GM20000 (cell line): ENCODE measurements at regions not wholly inside any gene's neighbourhood (a gene's known extent, or its start where the extent isn't known, plus 50 kb on each side); places are given as distances from the start of the nearest gene placed in this dataset.

ENCODE experiments used
- DNase-seq: peaks from one replicate; pipeline ENCODE4 v3.0.0; 2012; ENCODE audit warnings: low spot score
- CTCF ChIP-seq: IDR thresholded peaks from 2 replicates; pipeline ENCODE4 v1.5.1; 2012; ENCODE audit warnings: mild to moderate bottlenecking, control low read depth; ENCODE audit errors: extremely low read depth, missing control alignments

GRCh38 chr12:88339966-88340365 is 197.9 kb downstream of the TMTC3 start:
- no peak for DNase-seq
- no peak for TF ChIP-seq CTCF

GRCh38 chr12:88342251-88342806 is 200.2 kb downstream of the TMTC3 start:
- DNase-seq, result no peak
- no peak for TF ChIP-seq CTCF

DNA sequence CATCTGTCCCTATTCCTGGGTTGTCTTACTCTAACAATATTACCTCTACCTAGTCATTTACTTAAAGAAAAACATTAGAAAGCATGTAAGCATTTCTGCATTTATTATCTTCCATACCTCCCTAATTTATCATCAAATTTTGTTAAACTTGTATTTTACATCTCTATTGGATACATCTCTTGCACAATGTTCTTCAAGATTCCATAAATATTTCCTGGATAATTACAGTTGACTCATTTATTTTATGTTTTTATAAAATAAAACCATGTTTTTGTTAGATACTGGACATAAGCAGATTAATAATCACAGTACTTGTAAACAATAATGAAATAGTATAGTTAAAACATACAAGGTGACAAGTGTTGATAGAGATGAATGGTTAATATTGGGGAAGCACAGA is 209.0 kb downstream of the TMTC3 start:
- no peak for DNase-seq
- TF ChIP-seq CTCF, result no peak

DNA sequence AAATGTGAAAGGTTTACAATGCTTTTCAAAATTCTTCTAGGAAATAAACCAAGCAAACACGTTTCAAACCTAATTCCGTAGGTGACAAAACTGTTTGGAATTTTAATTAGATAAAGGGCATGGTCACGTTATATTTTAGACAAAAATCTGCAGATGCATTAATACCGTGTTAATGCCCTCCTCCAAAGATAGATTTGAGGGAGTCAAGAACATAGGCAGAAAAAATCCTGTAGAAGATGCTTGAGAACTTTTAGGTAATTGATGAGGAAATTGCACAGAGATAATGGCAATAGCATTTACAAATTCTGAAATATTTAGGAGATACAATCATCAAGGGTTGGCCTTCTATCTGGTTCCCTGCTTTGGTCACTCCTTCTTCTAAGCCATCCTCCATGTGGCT is 212.6 kb downstream of the TMTC3 start:
- DNase-seq, result no peak
- no peak for TF ChIP-seq CTCF

DNA sequence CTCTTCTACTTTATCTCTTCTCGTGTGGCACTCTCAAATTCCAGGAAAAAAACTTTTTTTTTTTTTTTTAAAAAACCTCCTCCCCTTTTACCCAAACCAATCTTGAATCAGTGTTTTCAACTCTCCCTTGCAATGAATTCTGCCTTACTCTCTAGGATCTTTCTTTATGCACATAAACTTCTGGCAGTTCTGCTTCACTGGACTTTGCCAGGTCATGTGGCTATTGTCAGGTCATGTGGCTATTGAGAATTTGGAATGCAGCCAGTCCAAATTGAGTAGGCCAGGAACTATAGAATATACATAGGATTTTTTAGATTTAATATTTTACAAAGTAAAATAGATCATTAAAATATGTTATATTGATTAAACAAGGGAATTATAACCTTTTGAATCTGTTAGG is 218.2 kb downstream of the TMTC3 start:
- no peak for TF ChIP-seq CTCF
- no peak for DNase-seq

DNA sequence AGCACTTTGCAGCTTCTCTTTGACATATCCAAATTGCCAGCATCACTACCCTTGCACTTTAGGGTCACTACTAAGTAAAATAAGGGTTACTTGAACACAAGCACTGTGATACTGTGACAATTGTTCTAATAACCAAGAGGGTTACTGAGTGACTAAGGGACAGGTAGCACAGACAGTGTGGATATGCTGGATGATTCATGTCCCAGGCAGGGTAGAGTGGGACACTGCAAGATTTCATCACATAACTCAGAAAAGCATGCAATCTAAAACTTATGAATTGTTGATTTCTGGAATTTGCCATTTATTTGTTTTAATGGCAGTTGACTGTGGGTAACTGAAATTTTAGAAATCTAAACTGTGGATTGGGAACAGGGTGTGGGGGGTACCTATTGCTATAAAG is 218.8 kb downstream of the KITLG start:
- DNase-seq, result no peak
- no peak for TF ChIP-seq CTCF

DNA sequence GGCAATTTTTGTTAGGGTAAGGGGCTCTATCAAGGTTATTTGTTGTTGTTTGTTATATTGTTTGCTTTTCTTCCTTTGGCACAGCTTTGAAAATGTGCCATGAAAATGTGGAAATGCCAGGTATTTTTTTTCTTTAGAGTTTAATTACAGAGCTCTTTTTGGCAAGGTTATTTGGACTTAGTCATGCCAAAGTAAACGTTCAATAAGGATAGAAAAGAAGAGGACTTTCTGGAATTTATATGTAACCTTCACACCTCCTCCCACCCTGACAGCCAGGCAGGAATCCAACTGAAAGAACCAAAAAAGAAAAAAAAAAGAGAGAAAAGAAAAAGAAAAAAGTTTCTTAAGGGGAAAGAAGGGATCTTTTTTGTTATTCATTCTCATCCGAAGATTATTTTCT is 217.8 kb downstream of the KITLG start:
- no peak for DNase-seq
- TF ChIP-seq CTCF, result no peak
